HG03103 (cell line): ENCODE measurements at regions not wholly inside any gene's neighbourhood (a gene's known extent, or its start where the extent isn't known, plus 50 kb on each side); places are given as distances from the start of the nearest gene placed in this dataset.

Source experiments
- ATAC-seq: cut with Tn5 transposase; IDR thresholded peaks from one replicate; pipeline ENCODE4 v1.9.1; 2021; ENCODE audit warnings: low read depth; ENCODE audit not compliant: unreplicated experiment

DNA sequence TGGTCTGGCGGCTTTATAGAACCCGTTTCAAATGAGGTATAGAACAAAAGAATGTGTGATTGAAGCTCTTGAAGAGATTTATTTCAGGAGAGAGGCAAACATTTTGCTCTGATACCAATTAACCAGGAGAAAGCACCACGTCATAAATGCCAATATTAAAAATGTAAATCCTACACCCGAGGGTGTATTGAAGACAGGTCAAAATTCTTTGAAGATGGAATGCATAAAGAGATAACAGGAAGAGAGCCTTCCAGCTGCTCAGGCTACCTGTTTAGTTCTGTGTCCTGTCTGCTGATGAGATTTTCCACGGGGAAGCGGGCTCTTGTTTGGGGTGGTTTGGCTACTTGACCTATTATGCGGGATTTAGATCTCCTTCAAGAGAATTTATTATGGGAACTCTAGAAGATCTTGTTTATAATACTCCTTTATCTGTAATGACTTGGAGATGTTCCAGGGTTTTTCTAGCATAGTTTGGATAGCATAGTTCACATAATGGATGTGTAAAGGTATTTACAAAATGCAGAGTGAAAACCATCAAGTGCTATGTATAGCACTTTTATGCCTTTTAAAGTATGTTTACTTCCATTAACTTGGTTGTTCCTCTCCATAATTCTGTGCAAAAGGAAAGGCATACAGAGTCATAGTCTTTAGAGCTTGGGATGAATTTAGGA, 204.5 kb upstream of the SPRED2 start:
- no peak for ATAC-seq

DNA sequence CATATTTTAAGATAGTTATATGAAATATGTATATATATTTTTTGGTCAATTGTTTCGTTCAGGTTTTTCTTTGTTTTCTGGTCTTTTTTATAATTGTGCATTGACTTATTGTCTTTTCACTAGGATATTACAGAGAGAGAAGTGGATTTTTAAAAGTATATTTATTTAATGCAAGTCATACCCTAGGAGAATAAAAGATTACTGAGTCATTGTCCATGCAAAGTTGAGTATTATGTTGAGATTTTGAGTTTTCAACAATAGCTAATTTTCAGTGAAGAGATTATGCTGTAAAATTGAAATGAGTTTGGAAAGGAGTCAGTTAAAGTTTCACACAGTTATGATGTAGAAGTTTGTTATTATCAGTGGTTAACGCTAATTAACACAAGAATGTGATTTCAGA, 203.6 kb upstream of the SPRED2 start:
- no peak for ATAC-seq

DNA sequence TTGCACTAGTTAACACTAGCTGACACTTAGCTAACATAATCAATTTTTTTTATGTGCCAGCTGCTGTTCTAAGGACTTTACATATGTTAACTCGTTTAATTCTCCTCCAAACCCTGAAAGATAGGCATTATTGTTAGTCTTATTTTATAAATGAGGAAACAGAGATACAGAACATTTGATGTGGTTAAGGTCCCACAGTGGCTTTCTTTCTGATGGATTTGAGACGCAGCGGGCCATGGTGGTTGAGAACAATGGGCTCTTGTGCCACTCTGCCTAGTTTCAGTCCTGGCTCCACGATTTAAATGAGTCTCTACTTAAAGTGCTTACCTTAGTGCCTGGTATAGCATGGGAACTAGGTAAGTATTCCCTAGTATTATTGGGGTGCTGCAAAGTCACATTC, 201.9 kb upstream of the SPRED2 start:
- no peak for ATAC-seq

DNA sequence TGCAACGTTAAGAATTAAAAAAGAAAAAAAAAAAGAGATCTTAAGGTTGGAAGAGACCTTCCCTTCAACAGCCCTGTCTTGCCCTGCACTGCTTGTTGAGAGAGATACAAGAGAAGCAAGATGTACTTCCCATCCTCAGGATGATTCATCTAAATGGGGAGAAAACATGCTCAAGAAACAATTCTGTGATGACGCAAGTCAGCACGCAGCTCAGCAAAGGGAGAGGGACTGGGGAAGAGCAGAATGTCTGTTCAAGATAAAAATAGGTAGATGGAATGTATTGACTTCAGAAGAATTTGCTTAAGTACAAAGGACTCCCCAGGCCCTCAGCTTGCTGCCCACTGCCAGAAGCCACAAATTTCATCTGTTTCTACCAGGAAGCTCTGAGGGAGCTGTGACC, 198.2 kb upstream of the SPRED2 start:
- no peak for ATAC-seq

DNA sequence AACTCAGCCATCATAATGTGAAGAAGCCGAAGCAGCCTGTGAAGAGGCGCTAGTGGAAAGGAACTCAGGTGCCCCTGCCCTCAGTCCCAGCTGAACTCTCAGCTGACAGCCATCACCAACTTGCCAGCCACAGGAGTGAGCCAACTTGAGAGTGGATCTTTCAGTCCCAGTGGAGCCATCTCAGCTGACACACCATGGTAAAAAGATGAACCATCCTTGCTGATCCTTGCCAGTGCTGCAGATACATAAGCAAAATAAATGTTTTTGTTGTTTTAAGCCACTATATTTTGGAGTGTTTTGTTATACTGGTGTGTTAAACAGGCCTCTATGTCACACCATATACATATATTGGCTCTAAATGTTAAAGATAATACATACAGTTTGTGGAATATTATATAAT, 195.8 kb upstream of the SPRED2 start:
- no peak for ATAC-seq

DNA sequence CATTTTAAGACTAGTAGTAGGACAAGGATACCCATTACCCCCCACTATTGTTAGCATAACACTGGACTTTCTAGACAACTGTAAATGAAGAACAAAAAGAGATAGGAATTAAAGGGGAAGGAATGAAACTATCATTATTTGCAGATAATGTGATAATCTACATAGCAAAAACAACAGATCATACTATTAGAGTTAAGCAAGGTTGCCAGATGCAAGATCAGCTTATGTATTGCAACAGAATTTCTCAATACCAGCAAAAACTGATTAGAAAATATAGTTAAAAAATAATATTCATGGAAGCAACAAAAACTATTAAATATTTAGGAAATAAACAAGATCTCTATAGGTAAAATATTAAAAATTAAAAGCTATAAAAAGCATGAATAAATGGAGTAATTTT, 194.4 kb upstream of the SPRED2 start:
- ATAC-seq = no peak

DNA sequence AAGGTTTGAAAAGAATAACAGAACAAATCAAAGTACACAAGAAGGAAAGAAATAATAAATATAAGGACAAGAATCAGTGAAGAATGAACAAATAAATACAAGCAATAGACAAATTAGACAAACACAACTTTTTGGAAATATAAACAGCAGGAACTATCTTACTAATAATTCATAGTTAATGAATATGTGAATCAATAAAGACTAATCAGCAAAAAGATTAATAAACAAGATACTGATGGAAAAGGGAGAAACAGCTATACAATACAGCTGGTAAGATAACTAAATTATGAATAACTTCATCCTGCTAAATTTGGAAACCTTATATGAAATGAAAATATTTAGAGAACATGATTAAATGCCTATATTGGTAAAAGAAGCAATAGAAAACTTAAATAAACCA, 193.6 kb upstream of the SPRED2 start:
- no peak for ATAC-seq

DNA sequence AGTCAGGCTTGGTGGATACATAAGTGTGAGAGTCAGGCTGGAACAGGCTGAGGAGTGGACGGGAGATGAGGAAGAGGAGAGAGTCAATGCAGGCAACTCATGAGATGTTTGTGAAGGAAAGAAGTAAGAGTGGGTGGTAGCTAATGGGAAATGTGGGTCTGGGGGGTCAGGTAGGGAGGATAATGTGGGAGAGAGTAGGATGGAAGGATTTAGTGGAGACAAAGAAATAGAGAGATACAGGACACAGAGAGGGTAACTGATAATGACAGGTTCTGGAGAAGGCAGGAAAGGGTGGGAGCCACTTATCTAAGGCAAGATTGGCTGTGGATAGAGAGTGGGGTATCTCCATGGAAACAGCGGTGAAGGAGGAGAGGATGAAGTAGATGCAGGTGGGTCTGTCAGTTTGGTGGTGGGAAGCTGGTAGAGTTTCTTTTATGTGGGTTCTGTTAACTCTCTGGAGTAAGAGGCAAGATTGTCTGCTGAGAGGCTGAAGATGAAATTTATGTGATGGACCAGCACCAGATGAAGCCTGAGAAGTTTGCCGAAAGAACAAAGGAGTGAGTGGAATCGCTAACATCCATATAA, 190.6 kb upstream of the SPRED2 start:
- ATAC-seq = no peak

DNA sequence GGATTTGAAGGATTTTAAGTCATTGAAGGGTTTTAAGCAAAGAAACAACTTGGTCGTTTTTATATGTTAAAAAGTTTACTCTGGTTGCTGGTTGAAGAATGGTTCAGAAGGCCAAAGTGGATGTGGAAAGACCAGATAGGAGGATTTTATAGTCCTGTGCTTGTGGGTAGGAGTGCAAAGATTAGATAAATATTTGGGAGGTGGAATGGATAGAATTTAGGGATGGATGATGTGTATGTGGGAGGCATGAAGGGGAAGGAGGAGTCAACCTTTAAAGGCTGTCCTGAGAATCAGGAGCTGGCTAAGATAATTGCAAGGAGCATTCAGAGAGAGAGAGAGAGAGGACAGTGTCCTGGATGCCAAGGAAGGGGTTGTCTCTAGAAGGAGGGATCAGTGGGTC, 190.1 kb upstream of the SPRED2 start:
- no peak for ATAC-seq

DNA sequence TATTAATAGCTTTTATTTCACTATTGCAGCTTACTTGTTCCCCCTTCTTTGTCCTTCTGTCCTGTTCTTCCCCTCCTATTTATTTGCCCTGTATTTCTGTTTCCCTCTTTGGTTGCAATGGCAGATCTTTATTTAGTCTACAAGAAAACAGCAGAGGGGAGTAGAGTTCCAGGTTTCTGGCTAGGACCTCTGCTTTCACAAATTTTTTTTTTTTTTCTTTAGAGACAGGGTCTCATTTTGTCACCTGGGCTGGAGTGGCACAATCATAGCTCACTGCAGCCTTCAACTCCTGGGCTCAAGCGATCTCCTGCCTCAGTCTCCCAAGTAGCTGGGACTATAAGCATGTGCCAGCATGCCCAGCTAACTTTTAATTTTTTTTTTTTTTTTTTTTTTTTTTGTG, 188.1 kb upstream of the SPRED2 start:
- no peak for ATAC-seq

DNA sequence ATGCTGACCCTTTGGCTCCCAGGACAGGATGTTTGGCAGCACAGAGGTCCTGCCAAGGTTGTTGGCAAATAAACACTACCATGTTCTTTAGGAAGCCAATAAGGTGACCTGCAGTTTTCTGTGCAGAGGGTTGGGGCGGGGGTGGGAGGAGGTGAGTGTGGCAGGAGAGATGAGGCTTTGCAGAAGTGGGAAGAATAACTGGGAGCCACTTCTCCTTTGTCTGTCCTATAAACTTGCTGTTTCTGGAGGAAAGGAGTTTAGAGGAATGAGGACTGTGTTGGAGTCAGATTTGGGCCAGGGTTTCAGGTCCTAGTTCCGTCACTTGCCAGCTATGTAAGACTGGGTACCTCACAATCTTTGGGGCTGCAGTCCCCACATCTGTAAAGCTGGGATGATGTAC, 187.6 kb upstream of the SPRED2 start:
- no peak for ATAC-seq

DNA sequence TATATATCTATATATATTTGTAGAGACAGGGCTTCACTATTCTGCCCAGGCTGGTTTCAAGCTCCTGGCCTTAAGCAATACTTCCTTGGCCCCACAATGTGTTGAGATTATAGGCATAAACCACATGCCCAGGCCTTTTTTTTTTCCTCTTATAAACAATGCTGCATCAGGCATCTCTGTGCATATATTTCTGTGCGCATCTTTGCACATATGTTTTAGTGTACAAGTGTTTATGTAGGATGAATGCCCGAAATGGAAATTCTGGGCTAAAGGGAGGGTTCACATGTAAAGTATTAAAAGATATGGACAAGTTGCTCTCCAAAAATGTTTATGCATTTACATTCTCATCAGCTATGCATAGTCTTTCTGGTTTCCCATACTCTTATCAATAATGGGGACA, 183.2 kb upstream of the SPRED2 start:
- no peak for ATAC-seq

DNA sequence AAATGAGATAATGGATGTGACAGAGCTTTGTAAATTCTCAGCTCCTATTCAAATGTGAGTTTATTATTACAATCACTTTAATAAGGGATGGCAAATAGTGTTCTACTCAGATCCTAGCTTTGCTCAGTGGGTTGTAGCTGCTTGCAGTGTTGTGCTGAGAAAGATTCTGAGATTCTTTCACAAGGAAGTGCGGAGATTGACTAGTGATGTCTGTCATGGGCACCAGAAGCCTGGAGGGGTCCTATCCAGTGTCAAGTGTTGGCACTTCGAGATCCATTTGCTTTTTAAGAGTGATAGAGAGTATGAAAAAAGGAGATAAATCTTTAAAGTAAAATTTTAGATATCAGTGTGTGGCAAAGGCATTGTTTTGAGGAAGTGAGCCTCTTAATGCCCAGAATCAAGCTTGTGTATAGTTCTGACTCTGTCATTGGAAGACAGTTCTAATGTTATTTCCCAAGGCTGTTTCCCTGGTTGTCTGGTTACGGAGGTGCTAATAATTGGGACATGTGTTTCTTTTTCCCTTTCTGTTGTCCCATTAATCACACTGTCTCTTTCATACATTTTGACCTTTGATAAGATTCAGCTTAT, 181.7 kb upstream of the SPRED2 start:
- no peak for ATAC-seq

DNA sequence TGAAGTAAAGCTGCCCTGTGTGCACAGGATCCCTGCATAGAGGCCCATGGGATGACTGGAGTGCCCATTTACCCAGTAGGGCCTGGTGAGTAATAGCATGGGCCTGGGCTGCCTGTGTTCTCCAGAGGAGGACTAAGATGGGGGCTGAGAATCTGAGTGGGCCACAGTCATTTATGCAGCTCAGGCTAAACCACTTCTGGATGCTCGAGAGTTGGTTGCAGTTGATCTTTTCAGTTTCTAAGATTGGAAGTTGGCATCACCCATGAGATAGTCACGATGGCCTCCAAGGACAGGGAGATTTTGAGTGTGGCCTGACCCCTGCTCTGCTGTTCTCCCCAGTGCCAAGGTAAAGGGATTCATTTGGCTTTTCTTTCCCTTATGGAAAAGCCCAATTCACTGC, 179.1 kb upstream of the SPRED2 start:
- no peak for ATAC-seq

DNA sequence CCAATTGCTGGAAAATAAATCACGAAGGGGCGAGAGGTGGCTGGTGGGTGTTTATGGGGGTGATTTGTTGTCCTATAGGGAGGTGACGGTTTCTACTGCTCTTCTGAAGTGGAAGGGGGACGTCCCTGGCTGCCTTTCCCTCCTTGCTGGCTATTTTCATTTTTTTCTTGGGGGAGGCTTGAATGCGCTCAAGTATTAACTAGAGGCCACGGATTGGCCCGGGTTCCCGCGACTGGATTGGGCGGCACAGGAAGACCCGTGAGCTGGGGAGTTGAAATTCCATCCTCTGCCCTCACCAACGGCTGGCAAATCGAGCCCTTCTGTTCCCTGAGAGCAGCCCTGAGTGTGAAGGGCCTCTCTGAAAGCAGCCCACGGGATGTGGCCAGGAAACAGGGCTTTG, 176.5 kb upstream of the SPRED2 start:
- ATAC-seq = no peak

DNA sequence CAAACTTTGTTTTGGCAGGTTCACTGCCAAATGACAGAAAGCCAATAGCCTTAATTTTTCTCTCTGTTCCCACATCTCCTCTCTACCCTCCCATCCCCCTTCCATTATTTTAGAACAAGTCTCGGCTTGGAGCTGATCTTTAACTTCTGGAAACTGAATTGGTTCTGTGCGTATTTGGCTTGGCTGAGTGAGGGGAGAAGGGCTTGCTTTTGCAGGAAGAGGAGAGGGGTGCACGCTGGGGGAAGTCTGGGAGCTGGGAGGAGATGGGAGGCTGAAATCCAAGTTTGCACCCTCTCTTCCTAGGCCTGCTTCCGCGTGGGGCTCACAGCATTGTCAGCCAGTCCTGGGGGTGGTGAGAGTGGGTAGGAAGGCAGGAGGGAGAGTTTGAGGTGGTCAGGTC, 176.1 kb upstream of the SPRED2 start:
- no peak for ATAC-seq

DNA sequence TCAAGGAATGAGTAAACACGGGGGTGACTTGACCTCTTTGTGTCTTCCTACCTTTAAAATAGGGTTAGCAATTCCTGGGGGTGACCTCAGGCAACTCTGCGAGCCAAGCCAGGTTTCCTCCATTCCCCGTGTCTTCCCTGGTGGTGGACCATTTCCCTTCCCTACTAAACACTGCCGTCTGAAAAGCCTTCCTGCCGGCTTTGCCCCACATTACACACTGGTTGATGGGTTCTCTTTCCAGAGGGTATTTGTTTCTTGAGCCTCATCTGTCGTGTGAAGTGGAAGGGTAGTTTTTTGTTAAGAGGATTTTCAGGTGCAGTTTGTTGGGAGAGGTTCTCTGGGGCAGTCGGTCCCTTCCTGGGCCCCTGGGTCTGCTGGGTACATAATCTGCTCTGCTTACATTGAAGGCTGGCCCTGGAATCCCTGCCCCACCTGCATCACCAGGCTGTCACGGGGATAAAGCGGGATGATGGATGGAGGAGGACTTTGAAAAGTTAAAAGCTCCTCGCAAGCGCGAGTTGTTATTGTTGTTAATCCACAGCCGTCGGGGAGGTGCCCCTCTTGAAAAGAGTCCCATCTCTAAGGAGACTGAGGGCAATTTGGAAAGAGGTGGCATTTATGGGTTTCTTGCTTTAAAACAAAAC, 175.4 kb upstream of the SPRED2 start:
- ATAC-seq = no peak

DNA sequence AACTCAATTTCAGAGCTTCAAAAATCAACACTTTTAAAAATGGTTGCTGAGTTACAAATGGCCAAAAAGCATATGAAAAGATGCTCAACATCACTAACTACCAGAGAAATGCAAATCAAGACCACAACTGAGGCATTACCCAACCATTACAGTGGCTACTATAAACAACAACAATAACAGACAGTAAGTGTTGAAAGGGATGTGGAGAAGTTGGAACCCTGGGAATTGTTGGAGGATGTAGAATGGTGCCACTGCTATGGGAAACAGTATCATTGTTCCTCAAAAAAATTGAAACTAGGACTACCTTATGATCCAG, 173.3 kb upstream of the SPRED2 start:
- peak; percentile 32 for ATAC-seq

DNA sequence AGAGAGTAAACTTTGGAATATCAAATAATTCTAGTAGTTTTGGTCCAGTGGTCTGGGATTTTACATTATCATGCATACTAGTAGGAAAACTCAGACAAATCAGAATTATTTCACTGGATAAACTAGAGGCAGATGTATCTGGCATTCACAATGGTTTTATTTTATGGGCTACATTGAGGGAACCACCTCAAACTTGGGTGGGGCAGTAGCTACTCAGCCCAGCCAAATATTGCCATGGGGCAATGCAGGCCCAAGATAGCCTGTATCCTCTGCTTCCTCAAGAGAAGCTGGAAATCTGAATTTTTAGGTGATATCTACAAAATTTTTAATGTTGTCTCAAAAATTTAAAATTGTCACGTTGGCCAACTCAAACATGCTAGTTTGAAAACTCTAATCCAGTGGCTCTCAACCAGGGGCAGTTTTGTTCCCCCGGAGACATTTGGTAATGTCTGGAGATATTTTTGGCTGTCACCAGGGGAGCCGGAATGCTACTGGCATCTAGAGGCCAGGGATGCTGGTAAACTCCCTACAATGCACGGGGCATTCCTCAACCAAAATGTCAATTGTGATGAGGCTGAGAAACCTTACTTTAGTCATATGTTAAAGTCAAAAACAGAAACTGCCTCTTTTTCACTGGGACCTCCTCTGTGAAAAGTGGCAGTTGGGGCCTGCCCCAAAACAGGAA, 172.8 kb upstream of the SPRED2 start:
- peak; percentile 22 for ATAC-seq

DNA sequence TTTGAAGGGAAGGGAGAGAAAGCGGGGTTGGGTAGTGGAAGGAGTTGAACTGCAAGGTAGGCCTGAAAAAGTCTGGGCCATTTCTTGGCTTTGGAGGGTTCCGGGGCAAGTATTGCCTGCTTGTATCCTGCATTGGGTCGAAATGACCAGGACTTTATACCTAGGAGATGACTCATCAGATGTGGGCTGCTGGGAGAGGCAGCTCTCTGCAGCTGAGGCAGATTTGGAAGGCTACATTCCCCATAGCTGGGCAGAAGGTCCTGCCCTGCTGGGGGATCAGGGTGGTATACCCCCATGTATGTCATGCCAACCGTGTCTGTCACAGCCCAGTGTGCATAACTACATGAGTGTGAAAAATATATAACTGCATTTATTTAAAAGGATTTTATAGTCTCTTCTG, 171.8 kb upstream of the SPRED2 start:
- no peak for ATAC-seq

DNA sequence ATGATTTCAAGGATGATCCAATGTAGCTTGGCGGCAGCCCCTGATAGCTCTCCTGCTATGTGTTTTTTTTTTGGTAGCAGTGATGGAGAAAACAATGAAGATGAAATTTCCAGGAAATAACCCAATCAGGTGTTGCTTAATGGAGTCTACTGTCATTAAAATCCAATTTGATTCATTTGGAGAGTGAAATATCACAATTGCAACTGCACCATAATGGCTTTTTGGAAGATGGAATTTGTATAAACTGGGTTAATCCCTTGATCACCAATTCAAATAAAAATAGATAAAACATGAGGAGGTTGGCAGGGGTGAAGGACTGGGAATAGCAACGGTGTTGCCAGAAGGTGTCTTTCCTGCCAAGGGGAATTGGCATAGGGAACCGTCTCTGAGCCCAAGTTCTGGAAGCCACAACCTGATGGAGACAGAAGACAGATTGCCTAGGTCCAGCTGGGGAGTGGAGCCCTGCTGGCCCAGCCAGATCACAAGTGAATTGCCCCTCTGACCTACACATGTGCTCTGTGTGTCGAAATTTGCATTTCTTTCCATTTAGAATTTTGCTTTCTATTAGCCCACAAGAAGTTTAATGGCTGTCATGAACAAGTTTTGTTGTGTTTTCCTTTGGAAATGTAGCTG, 170.3 kb upstream of the SPRED2 start:
- ATAC-seq = no peak
